GM19455 (cell line): ENCODE measurements at regions not wholly inside any gene's neighbourhood (a gene's known extent, or its start where the extent isn't known, plus 50 kb on each side); places are given as distances from the start of the nearest gene placed in this dataset.

Experiments used
- ATAC-seq: cut with Tn5 transposase; IDR thresholded peaks from one replicate; pipeline ENCODE4 v1.9.1; 2021; ENCODE audit not compliant: unreplicated experiment

GRCh38 chr2:14221466-14221865, 411.1 kb upstream of the LRATD1 start:
- no peak for ATAC-seq

GRCh38 chr2:14223576-14223975, 408.9 kb upstream of the LRATD1 start:
- ATAC-seq: no peak

DNA sequence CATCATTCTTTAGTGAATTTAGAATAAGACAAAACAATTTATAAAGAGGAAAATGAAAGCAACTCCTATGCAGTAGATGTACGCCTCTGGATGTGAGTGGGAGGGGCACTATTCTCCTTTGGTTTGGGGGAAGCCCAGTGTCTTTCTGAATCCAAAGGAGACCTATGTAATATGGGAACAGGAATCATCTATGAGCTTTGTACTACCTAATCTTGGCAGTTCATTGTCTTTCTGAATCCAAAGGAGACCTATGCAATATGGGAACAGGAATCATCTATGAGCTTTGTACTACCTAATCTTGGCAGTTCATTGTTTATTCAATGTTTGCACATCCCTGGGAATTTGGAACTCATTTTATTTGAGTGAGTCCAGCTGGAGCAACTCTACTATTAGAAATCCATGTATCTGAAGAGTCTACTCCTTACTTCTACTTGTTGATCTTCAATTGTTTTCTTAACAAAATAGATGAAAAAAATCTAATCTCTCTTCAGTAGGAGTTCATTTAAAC, 401.1 kb upstream of the LRATD1 start:
- ATAC-seq: no peak

DNA sequence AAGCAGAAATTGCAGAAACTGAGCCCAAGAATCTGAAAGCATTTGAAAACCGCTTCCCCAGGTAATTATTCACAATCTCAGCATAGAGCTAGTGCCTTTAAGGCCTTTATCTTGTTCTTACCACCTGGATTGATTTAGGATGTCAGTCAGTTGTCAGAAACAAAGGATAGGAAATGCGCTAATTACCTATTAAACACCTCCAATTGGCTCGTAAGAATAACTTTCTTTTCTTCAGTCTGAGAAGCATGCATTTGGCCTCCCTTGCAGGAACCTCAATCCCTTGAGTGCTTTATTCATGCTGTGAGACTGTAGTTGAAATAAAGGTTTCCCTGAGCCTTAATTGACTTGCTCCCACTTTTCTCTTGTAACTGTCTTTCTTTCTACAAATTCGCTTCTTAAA, 400.3 kb upstream of the LRATD1 start:
- no peak for ATAC-seq

- no peak for ATAC-seq
These were observed 397.6 kb upstream of the LRATD1 start for GRCh38 chr2:14234911-14235310.

GRCh38 chr2:14235667-14236066, 396.9 kb upstream of the LRATD1 start:
- no peak for ATAC-seq

DNA sequence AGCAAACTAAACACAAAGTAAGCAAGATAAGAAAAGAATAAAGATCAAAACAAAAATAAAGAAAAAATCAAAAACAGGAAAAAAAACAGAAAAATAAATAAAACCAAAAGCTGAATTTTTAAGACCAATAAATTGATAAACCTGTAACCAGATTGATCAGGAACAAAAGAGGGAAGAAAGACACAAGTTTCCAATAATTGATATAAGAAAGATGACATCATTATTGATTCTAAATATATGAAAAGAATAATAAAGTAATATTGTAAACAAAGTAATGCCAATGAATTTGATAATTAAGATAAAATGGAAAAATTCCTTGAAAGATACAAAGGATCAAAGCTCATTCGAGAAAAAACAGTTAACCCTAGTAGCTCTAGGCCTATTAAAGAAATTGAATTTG, 394.6 kb upstream of the LRATD1 start:
- ATAC-seq: no peak

- no peak for ATAC-seq
These were observed 392.9 kb upstream of the LRATD1 start for GRCh38 chr2:14239605-14240004.

DNA sequence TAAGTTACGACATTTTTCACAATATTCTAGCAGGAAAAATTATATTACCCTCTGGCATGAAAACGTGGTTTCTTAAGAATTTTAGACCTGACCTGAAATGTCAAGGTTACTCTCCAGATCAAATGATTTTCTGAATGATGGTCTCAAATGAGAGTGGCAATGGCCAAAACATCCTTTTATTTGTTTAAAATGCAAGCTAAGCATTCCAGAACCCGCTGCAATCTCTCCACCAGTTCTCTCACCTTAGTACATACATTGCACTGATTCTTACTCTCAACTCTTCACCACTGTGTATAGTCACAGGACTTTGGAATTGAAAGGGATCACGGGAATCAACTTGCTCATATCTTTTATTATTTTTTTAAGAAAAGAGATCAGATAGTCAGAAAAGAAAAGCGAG, 391.6 kb upstream of the LRATD1 start:
- no peak for ATAC-seq

DNA sequence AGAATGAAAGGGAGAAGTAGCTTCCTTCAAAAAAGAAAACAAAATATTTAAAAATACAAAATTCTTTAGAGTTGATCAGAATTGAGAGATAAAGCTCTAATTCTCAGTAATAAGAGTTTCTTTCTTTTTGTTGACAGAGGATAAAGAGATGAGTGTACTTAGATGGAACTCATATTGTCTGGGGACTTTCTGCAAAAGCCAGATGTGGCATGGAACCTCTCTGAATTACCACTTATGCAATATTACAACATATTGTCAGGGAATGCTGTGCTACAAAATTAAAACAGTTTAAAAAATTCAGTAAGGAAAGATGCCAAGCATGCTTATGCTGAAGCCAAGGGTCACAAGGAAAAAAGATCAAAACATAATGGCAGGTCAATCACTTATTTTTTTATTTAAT, 386.6 kb upstream of the LRATD1 start:
- no peak for ATAC-seq

- no peak for ATAC-seq
These were observed 377.2 kb upstream of the LRATD1 start for GRCh38 chr2:14255135-14255820.

DNA sequence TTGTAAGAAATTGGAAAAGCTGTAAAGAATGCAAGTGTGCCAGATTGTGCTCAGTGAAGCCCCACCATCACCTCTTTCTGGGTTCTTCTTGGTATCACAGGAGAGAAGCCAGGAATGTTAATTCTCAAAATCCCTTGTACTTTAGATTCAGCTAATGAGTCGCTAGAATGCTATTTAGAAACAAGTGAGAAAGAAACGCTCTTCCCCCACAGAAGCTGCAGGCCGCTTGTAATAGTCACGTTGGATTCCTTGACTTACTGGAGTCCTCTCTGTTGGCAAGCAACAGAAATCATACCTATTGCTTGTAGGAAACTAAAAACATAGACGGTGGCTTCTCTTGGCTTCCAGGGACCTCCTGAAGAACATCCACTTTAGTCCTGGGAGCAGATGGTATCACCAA, 375.6 kb upstream of the LRATD1 start:
- no peak for ATAC-seq

DNA sequence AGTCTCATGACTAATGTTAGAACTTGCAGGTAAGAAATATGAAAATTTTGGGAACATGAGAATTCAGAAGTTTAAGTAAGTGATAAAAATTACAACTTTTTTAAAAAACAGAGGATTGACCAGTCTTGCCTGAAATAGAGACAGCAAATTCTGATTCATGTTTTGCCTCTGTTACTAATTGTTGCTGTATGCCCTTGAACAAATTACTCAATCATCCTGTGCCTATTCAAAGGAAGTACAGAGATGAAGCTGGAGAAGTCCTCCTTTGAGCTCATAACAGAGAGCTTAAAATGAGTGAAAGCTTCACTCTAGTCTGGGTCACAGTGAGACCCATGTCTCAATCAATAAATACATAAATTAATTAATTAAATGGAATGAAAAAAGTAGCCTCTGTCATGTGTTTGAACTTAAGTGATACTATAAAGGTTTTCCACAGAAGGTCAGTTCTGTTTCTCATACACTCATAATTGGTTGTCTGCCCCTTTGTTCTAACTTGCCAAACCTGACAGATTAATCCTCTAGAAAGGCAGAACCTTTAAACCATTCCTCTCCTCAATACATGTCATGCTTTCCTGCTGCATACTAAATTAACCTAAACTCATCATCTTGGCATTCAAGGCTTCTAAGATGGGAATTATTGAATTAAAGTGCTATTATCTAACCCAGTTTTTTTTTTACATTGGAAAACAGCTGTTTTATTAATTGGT, 374.6 kb upstream of the LRATD1 start:
- no peak for ATAC-seq

DNA sequence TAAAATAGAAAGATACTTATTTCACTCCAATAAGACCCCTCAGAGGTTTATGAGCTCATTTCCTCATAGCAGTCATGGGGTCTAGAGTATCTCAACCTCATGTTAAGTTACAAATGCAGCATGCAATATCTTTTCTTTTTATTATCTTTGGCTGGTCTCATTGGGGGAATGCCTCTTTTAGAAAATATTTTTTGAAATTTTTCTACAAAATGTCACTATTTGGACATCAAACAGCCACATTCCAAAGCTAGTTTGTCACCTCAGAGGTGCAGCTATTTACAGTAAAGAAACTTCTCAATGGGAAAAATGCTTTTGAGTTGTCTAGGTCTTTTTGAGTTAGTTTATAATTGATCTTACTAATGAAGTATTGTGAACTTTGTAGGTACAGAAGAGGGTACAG, 370.7 kb upstream of the LRATD1 start:
- ATAC-seq: no peak

DNA sequence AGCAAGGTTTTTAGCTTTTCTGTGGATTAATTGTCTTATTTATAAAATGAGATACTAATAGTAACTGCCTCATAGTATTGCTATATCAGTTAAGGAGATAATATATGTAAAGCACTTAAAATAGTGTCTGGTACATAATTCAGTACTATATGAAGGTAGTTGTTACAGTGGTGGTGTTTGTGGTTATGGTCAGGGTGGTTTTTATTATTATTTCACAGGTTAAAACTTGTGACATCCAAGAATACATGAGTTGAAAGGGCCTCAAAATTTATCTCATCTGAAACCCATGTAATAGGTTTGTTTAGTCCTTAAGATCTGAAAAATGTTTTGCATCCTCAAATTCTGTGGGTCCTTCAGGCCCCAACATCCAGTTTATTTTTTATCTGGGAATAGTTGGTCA, 369.5 kb upstream of the LRATD1 start:
- no peak for ATAC-seq

GRCh38 chr2:14270036-14270582, 362.4 kb upstream of the LRATD1 start:
- ATAC-seq: no peak

DNA sequence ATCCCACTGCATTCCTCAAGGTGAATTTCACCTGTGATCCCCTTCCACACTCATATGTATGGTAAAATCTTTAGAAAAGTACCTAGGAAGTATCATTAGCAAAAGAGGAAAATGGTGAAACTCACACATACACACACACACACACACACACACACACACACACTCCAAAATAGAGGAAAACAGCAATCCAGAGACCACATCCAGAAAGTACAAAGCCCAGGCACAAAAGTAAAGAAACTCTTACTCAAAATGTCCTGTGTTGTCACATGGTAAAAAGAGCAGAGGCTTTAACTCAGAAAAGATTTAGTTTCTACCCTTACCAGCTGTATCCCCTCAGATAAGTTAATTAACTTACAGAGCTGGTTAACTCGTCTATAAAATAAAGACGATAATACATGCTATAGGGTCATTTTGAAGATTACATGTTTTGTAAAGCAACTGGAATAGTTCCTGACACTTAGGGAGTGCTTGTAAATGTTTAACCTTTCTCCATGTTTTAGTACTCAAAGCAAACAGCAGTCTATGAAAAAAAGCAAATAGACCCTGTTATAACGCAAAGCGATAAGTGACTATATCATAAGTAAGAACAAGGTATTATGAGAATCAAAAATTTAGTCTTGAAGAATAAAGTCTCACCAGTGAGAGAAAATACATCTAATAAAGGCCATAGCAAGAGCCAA, 360.0 kb upstream of the LRATD1 start:
- ATAC-seq: no peak

DNA sequence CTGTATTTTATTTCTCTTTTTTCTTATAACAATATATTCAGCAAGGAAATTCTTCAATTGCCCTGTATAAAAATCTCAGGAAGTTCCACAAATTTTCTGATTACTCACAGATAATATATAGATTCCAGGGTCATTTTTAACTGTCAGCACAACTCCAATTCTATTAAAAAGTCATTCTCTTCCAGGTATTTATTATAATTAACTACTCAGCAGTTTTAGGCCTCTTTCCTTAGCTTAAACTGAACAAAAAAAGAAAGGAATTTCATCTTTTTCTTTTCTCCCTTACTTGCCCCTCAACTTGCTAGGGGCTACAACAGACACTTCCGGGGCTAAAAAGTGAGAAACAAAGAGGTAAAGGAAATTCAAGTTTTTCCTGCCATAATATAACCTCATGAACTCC, 358.9 kb upstream of the LRATD1 start:
- no peak for ATAC-seq

GRCh38 chr2:14284244-14284643, 348.3 kb upstream of the LRATD1 start:
- ATAC-seq: no peak

DNA sequence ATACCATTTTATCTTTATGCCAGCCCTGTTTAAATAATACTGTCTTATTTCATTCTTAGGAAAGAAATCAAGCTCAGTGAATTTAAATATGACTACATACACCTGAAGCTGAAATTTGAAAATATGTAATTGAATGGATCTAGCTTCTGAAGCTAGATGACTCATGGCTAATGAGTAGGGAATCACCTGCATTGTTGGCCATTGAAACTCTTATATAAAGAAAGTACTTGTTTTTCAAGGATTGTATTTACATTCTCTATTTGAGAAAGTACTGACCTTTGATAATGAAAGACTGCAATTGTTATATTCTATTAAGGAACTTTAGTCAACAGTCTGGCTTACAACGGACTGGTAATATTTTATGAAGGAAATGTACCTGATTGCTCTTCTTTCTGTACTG, 346.7 kb upstream of the LRATD1 start:
- no peak for ATAC-seq

- no peak for ATAC-seq
These were observed 344.5 kb upstream of the LRATD1 start for GRCh38 chr2:14288016-14288415.

DNA sequence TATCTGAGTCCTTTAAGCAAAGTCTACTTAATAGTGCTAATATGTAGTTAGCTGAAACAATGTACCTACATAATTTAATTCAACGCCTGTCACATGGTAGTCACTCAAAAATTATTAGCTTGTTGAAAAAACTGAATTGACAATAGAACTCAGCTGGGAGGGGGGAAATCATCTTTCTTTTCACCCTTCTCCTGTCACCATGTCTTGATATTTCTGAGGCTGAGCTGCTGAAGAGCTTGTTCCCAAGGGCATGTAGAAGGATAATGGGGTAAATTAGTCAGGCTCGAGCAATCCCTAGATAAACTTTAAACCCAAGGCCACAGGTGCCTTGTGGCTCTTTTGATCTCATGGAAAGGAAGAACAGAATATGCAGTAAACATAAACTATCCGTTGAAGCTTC, 339.6 kb upstream of the LRATD1 start:
- no peak for ATAC-seq
